ENCODE measurements at regions not wholly inside any gene's neighbourhood (a gene's known extent, or its start where the extent isn't known, plus 50 kb on each side); places are given as distances from the start of the nearest gene placed in this dataset.

DNA sequence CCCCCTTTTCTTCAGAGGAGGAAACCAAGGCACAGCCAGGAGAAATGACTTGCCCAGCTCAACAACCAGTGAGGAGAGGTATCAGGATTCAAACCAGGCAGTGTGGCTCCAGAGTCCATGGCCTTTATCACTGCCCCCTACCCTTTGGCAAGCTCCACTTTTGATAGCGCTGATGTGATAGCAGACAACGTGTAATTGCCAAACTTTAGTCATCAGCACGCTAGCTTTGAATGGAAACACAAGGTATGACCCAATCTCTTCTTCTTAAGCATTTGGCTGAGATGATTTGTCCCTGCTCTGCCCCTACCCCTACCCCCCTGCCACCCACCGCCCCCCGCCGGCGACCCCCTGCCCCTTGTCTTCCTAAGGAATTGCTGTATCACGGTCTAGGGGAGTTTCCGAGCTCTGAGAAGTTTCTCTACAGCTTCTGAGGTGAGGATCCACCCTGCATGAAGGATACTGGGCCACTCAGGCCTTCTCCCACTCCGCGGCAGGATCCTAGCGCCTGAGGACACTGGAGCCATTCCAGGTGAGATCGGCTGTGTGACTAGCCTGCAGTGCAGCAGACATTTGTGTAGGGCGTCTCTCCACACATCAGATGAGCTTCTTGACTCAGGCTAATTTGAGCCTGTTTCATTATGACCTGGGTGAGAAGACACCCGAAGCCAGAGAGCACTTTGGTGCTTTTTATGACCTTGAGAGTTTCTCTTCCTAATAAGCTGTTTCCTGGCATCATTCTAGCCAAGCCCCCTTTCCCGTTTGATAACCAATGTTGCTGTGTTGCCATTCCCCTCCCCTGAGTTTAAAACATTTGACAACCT lies 75.1 kb upstream of the MAP4K4 start:
- TF ChIP-seq, protein P1, sequence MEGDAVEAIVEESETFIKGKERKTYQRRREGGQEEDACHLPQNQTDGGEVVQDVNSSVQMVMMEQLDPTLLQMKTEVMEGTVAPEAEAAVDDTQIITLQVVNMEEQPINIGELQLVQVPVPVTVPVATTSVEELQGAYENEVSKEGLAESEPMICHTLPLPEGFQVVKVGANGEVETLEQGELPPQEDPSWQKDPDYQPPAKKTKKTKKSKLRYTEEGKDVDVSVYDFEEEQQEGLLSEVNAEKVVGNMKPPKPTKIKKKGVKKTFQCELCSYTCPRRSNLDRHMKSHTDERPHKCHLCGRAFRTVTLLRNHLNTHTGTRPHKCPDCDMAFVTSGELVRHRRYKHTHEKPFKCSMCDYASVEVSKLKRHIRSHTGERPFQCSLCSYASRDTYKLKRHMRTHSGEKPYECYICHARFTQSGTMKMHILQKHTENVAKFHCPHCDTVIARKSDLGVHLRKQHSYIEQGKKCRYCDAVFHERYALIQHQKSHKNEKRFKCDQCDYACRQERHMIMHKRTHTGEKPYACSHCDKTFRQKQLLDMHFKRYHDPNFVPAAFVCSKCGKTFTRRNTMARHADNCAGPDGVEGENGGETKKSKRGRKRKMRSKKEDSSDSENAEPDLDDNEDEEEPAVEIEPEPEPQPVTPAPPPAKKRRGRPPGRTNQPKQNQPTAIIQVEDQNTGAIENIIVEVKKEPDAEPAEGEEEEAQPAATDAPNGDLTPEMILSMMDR (IDR thresholded peaks at IDR 0.05): no peak
- TF ChIP-seq POLR2A (IDR thresholded peaks at IDR 0.05): no peak
